GM10266 (cell line): ENCODE measurements at regions not wholly inside any gene's neighbourhood (a gene's known extent, or its start where the extent isn't known, plus 50 kb on each side); places are given as distances from the start of the nearest gene placed in this dataset.
"Not testable (repeated sequence)": the region's sequence is repeated elsewhere in the genome, so short reads cannot be mapped to it uniquely, and the experiment has no call there.

Experiments
- DNase-seq: peaks from one replicate; pipeline ENCODE4 v3.0.0; 2012; ENCODE audit errors: extremely low spot score
- CTCF ChIP-seq: IDR thresholded peaks from 2 replicates; pipeline ENCODE4 v1.5.1; 2012; ENCODE audit warnings: mild to moderate bottlenecking, low read depth; ENCODE audit not compliant: control insufficient read depth, insufficient read depth; ENCODE audit errors: missing control alignments

DNA sequence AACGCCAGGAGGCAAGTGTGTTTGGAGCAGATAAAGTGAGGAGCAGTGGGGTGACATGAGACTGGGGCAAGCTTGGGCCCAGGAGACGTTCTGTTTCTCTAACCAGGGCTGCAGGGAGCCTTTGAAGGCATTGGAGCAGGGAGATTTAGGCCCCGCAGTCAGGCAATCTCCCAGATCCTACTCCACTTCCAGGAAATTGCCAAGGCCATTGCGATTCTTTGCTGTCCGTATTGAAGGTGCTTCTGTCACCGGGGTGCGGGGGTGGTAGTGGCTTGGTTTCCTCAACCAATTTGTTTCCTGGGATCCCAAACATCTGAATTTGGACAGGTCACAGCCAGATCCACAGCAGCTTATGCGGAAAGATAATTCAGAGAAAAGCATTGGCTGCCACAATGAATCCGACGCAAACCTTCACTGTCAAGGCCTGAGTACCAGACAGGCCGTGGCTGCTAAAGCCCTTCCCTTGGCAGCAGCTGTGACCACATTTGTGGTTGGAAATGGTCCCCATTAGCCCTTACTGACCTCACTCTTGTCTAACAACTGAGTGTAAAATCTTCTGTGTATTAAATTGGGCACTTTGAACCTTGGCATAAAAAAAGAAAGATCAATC, 385.6 kb downstream of the PTPRU start:
- no peak for DNase-seq
- no peak for TF ChIP-seq CTCF

DNA sequence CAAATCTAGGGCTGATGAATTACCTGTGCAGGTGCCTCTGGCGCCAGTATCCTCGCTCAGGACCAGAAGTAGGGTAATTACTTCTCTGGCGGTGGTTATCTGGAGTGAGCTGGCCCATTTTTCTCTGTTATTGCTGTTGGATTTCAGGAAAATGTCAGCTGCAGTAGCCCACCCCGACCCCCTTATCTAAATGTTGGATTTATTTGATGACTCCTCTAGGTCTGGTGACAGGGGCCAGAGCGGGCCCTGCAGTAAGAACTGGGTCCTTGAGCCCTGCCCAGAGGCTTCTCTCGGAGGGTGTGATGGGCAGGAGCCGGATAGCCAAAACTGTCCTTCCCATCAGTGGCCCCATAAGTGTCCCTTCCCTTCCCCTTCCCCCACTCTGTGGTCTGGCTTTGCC, 384.3 kb downstream of the PTPRU start:
- no peak for TF ChIP-seq CTCF
- no peak for DNase-seq

- DNase-seq: no peak
- no peak for TF ChIP-seq CTCF
Measured at GRCh38 chr1:29607236-29607635, 370.9 kb downstream of the PTPRU start.

DNA sequence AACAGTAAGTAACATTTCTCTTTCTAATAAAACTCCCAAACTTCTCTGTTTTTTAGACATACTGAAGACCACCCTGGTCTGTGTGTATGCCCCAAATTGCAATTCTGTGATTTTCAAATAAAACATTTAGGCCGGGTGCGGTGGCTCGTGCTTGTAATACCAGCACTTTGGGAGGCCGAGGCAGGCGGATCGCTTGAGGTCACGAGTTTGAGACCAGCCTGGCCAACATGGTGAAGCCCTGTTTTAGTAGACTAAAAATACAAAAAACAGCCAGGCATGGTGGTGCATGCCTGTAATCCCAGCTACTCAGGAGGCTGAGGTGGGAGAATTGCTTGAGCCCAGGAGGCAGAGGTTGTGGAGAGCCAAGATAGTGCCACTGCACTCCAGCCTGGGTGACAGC, 368.5 kb downstream of the PTPRU start:
- not testable (repeated sequence) for DNase-seq

DNA sequence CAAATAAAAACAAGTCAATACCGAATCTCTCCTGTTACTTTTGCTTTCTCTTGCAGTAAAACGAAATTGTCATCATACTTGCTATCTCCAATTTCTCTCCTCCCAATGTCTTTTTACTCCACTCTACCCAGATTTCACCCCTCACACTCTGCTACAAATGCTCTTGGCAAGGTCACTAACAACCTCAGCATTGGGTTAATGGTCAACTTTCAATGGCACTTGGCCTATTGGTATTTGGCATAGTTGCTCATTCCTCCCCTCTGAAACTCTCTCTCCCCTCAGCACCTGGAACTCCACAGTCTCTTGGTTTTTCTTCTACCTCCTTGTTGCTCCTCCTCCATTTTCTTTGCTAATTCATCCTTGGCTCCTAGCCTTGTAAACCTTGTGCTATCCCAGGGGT, 367.3 kb downstream of the PTPRU start:
- no peak for DNase-seq
- TF ChIP-seq CTCF: no peak

DNA sequence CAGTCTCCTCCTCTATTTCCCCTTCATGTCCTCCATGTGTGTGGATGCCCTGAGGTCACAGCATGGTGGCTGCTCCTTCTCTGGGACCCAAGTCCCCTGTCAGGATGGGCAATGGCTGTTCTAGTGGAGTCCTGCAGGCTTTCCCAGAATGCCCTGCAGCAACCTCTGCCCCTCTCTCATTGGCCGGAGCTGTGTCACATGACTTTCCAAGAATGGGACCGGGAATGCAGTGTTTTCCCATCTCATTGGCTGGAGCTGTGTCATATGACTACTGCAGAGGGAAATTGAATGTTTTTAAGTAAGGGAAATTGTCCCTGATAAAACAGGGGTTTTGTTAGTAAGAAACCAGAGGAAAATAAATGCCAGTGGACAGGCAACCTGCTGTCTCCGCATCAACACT, 365.9 kb downstream of the PTPRU start:
- DNase-seq: no peak
- no peak for TF ChIP-seq CTCF

- TF ChIP-seq CTCF: no peak
Measured at GRCh38 chr1:29601021-29601420, 364.7 kb downstream of the PTPRU start.

DNA sequence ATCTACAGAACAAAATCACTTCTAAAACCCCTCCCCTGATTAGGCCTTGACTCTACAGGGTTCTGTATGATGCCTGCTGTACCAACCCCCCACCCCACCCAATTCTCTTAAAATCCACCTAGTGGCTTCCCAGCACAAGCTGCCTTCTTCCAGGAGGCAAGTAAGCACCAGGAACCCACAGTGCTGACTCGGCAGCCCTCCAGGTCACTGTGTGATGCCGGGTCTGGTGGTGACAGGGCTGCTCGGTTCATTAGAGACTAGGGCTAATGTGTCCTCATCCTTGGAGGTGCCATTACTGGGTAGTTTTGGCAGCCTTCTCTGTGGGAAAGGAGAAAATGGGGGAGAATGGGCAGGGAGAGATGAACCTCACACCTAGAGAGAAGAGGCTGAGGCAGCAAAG, 363.5 kb downstream of the PTPRU start:
- no peak for TF ChIP-seq CTCF

More at GRCh38 chr1:29601021-29601420, 364.7 kb downstream of the PTPRU start:
- DNase-seq: no peak

More for the DNA sequence above, 363.5 kb downstream of the PTPRU start:
- no peak for DNase-seq
